Femur (tissue), 1 donor: ENCODE measurements at regions not wholly inside any gene's neighbourhood (a gene's known extent, or its start where the extent isn't known, plus 50 kb on each side); places are given as distances from the start of the nearest gene placed in this dataset.
"Not testable (repeated sequence)": the region's sequence is repeated elsewhere in the genome, so short reads cannot be mapped to it uniquely, and the experiment has no call there.

ENCODE experiments used
- DNase-seq: peaks from one replicate; pipeline ENCODE4 v3.0.0-alpha.2; 2017

DNA sequence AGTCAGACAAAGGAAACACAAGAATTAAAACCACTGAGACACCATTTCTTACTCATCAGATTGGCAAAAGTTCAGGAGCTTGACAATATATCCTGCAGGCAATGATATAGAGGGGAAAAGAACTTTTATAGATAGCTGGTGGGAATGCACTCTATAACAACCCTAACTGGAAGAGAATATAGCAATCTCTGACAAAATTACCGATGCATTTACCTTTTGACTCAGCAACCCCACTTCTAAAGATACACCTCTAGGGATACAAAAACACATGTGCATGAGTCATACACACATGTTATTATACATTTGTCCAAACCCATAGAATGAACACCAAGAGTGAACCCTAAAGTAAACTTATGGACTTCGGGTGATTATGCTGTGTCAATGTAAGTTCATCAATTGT, 79.4 kb upstream of the SRD5A2 start:
- no peak for DNase-seq

DNA sequence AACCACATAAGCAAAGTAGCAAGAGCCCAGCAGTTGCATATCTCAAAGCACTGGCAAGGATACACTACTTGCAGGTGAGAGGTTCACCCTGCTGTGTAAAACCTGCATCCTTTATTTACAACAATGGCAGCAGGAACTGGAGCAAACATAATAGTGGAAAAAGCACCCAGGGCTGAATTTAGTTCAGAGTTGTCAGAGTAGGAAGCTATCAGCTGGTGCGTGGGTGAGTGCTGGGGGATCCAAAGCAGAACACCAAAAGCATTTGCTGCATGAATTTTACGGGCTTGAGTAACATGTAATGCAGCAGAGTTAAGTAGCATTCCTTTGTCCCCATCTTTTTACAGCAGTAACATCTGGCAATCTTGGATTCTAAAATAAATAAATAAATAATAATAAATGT, 73.5 kb upstream of the SRD5A2 start:
- no peak for DNase-seq

DNA sequence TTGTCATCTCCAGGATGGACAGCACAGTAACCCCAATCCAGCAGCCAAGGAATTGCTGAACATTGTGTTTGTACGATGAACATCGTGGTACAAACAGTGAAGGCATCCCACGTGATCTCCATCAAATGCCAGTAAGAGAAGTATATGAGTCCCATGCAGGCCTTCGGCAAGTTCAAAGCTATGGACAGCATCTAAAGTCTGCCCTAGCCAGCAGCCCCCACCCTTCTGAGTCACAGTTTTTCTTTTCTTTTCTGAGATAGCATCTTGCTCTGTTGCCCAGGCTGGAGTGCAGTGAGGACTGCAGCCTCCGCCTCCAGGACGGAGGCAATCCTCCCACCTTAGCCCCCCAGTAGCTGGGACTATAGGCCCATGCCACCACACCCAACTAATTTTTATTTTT, 71.0 kb upstream of the SRD5A2 start:
- DNase-seq = no peak

DNA sequence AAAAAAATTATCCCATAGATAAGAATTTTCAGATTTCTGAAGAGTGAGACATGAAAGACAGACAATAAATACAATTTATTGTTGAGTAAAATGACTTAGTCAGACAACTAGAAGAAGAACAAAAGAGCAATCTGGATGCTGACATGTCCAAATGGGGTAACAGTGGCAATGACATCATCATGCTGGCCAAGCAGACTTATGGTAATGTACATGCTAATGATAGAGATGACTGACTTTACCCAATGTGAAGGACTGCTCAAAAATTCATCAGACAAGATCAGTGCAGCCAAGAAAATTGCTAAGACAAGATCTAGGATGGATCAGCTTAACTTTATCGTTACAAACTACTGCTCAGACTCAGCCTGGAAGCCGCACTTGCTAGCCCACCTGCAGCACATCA, 70.5 kb upstream of the SRD5A2 start:
- DNase-seq = no peak

DNA sequence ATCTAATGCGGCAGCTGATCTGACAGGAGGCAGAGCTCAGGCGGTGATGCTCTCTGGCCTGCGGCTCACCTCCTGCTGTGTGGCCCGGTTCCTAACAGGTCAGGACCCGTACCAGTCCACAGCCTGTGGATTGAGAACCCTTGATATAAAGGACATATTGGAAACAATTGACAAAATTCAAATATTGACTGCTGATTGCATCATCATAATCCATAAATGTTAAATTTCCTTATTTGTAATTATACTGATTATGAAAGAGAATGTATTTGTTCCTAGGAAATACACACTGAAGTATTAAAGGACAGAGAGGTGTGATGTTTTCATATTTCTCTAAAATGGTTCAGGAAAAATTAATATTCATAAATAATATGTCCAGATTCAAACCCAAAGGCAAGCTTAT, 63.8 kb upstream of the SRD5A2 start:
- no peak for DNase-seq

DNA sequence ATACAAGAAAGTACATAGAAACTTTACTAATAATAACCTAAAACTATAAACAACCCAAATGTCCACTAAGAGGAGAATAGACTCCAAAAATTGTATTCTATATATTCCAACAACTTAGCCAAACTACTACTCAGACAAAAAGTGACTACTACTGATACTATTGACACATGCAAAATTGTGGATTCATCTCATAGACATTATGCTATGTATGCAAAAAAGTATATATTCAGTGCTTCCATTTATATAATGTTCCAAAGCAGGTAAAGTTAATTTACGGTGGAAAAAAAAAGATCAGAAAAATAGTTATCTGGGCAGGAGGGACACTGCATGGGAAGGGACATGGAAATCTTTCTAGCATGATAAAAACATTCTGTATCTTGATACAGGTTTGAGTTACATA, 62.0 kb upstream of the SRD5A2 start:
- no peak for DNase-seq

DNA sequence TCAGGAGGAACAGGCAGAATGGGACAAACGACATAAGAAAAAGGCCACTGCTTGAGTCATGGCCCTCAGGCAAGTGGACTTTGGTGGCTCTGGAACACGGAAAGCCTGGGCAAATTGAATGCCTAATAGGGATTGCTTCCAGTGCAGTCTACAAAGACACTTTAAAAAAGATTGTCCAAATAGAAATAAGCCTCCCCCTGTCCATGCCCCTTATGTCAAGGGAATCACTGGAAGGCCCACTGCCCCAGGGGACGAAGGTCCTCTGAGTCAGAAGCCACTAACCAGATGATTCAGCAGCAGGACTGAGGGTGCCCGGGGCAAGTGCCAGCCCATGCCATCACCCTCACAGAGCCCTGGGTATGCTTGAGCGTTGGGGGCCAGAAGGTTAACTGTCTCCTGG, 51.5 kb upstream of the SRD5A2 start:
- not testable (repeated sequence) for DNase-seq
